H1 (cell line): ENCODE measurements at regions not wholly inside any gene's neighbourhood (a gene's known extent, or its start where the extent isn't known, plus 50 kb on each side); places are given as distances from the start of the nearest gene placed in this dataset.

Experiments
- TF ChIP-seq, protein P1 (sequence below): IDR thresholded peaks from 2 replicates; pipeline ENCODE4 v1.6.1; 2012; ENCODE audit warnings: low read length, inconsistent platforms

DNA sequence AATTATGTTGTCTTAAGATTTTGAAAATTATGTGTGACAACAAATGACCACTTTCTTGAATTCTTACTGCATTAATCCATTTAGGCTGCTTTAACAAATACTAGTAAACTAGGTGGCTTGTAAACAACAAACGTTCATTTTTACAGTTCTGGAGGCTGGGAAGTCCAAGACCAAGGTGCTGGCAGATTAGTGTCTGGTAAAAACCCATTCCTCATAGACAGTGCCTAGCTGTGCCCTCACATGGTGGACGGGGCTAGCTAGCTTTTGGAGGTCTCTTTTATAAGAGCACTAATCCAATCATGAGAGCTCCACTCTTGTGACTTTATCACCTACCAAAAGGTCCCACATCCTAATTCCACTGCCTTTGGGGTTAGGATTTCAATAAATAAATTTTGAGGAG is 425.8 kb downstream of the SPRY1 start (continued):
- TF ChIP-seq, protein P1, sequence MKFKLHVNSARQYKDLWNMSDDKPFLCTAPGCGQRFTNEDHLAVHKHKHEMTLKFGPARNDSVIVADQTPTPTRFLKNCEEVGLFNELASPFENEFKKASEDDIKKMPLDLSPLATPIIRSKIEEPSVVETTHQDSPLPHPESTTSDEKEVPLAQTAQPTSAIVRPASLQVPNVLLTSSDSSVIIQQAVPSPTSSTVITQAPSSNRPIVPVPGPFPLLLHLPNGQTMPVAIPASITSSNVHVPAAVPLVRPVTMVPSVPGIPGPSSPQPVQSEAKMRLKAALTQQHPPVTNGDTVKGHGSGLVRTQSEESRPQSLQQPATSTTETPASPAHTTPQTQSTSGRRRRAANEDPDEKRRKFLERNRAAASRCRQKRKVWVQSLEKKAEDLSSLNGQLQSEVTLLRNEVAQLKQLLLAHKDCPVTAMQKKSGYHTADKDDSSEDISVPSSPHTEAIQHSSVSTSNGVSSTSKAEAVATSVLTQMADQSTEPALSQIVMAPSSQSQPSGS = no peak
